ENCODE measurements at regions not wholly inside any gene's neighbourhood (a gene's known extent, or its start where the extent isn't known, plus 50 kb on each side); places are given as distances from the start of the nearest gene placed in this dataset.

- no peak overlapping the region for H3K27ac Mint-ChIP-seq
- H3K4me1 Mint-ChIP-seq (ENCODE audit: low read depth): no peaks in the 10 kb centered on the region
- H3K27me3 Mint-ChIP-seq: no peaks in the 10 kb centered on the region
- H3K4me3 Mint-ChIP-seq: no peak overlapping the region
- H3K9me3 Mint-ChIP-seq: no peaks in the 10 kb centered on the region
- intact Hi-C loops (cut with micrococcal nuclease): no loop called here
- H3K36me3 Mint-ChIP-seq (ENCODE audit: low read depth): no peaks in the 10 kb centered on the region
Observed at GRCh38 chr2:108067820-108068405, 81.6 kb downstream of the SLC5A7 start.

DNA sequence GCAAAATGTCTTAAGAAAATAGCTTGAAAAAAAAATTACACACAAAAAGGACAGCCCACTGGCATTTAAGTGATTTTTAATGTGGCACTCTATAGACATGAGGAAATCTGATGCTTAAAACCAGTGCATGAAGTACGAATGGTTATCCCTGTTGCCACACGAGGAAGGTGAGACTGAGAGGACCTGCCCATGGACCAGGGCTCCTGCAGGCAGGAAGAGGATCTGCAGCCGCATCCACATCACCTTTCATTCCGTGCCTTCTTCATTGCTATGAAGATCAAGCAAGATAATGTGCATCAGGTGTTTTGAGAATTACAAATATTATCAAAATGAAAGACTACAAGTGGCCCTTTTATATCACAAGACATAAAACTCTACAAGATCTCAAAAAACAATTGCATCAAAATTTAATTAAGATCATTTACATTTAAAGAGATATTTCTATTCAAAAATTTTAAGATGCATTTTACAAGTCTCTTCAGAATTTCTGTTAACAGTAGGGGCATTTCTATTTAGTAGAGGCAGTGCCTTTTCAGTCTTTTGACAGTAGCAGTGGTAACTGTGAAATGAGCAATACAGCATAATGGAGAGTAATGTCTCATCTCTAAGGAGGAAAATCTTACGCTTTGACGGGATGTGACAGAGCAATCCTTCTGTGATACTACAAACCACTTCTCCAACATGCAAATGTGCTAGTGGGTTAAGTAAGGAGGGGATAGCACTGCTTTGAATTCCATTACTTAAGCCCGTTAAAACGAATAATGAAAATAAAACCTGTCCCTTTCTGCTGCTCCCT is 83.4 kb downstream of the SLC5A7 start:
- Mint-ChIP-seq H3K27me3 (no peaks in the 10 kb centered on the region), H3K4me1 (ENCODE audit: low read depth) (no peaks in the 10 kb centered on the region), H3K4me3 (no peak overlapping the region), H3K27ac (no peak overlapping the region), H3K36me3 (ENCODE audit: low read depth) (no peaks in the 10 kb centered on the region), H3K9me3 (no peaks in the 10 kb centered on the region)
- intact Hi-C loops (cut with micrococcal nuclease): no loop called here

- H3K27ac Mint-ChIP-seq: no peak overlapping the region
- H3K4me1 Mint-ChIP-seq (ENCODE audit: low read depth): no peaks in the 10 kb centered on the region
- H3K4me3 Mint-ChIP-seq: no peak overlapping the region
- H3K27me3 Mint-ChIP-seq: no peaks in the 10 kb centered on the region
- H3K9me3 Mint-ChIP-seq: no peaks in the 10 kb centered on the region
- intact Hi-C loops (cut with micrococcal nuclease): no loop called here
- H3K36me3 Mint-ChIP-seq (ENCODE audit: low read depth): no peaks in the 10 kb centered on the region
Observed at GRCh38 chr2:108073415-108074072, 87.2 kb downstream of the SLC5A7 start.

DNA sequence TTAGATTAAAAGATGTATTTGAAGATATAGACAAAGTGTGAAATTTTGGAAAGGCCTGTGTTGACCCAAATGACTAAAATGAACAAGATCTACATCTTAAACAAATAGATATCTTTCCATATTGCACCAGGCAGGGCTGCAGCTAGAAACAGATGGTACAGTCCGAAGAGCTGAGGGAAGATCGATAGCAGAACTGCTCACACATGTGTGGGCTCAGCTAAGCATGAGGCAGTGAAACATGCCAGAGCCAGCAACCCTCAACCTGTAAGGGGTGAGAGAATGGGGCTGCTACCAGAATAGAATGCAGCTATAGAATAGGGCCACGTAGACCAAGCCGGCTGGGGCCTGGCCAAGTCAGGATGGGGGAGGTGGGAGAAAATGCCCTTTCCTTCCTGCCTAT is 87.8 kb downstream of the SLC5A7 start:
- intact Hi-C loops (cut with micrococcal nuclease): no loop called here
- Mint-ChIP-seq H3K4me3 (no peak overlapping the region), H3K36me3 (ENCODE audit: low read depth) (no peaks in the 10 kb centered on the region), H3K27ac (no peak overlapping the region), H3K27me3 (no peaks in the 10 kb centered on the region), H3K4me1 (ENCODE audit: low read depth) (no peaks in the 10 kb centered on the region), H3K9me3 (no peaks in the 10 kb centered on the region)

GRCh38 chr2:108074946-108075345 is 88.6 kb downstream of the SLC5A7 start:
- Mint-ChIP-seq H3K9me3 (no peaks in the 10 kb centered on the region), H3K27me3 (no peaks in the 10 kb centered on the region), H3K4me3 (no peak overlapping the region), H3K36me3 (ENCODE audit: low read depth) (no peaks in the 10 kb centered on the region), H3K4me1 (ENCODE audit: low read depth) (no peaks in the 10 kb centered on the region), H3K27ac (no peak overlapping the region)
- intact Hi-C loops (cut with micrococcal nuclease): no loop called here

DNA sequence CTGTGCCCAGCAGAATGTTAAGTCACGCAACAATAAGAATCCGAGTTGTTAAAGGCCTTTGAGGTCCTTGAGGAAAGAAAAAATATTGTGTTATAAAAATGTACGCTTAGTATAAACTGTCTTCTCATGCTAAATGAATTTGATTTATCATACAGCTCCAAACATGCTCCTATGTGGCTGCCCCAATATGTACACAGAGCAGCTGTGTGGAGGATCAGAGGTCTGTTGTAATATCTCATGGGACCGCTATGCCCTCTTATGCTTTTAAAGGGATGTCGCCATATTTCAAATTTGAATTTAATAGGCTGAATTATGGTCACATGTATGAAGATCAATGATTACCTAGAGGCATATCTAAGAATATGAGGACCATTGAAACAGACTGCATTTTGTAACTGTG is 90.2 kb downstream of the SLC5A7 start:
- Mint-ChIP-seq H3K27me3 (no peaks in the 10 kb centered on the region), H3K4me1 (ENCODE audit: low read depth) (no peaks in the 10 kb centered on the region), H3K4me3 (no peak overlapping the region), H3K9me3 (no peaks in the 10 kb centered on the region), H3K27ac (no peak overlapping the region), H3K36me3 (ENCODE audit: low read depth) (no peaks in the 10 kb centered on the region)
- intact Hi-C loops (cut with micrococcal nuclease): no loop called here

- Mint-ChIP-seq H3K4me1 (ENCODE audit: low read depth) (no peaks in the 10 kb centered on the region), H3K4me3 (no peak overlapping the region), H3K27ac (no peak overlapping the region), H3K9me3 (no peaks in the 10 kb centered on the region), H3K27me3 (no peaks in the 10 kb centered on the region), H3K36me3 (ENCODE audit: low read depth) (no peaks in the 10 kb centered on the region)
- intact Hi-C loops (cut with micrococcal nuclease): no loop called here
Observed at GRCh38 chr2:108079736-108080135, 93.4 kb downstream of the SLC5A7 start.

DNA sequence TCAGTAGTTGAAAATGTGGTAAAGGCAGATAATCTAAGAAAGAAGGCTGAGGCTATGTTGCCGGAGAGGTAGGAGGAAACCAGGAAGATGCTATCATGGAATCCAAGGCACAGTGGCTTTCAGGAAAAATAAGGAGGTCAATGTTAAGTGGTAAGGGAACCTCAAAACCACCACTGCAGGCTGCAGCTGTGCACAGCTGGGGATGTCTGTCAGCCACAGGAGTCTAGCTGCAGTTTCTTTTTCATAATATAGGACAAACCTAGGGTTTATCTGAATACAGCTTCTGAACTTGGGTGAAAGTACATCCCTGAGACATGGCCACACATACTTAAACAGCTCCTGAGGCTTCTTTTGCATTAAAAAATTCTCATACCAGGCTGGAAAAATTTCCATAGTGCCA is 93.9 kb downstream of the SLC5A7 start:
- no peaks in the 10 kb centered on the region for H3K9me3 Mint-ChIP-seq
- no peak overlapping the region for H3K27ac Mint-ChIP-seq
- no peaks in the 10 kb centered on the region for H3K4me1 Mint-ChIP-seq (ENCODE audit: low read depth)
- intact Hi-C loops (cut with micrococcal nuclease): no loop called here
- H3K36me3 Mint-ChIP-seq (ENCODE audit: low read depth): no peaks in the 10 kb centered on the region
- H3K27me3 Mint-ChIP-seq: no peaks in the 10 kb centered on the region
- H3K4me3 Mint-ChIP-seq: no peak overlapping the region

- intact Hi-C loops (cut with micrococcal nuclease): no loop called here
- peaks cover 9% of the 10 kb centered on the region for H3K9me3 Mint-ChIP-seq
- no peak overlapping the region for H3K27ac Mint-ChIP-seq
Observed at GRCh38 chr2:108082978-108083377, 96.7 kb downstream of the SLC5A7 start.

GRCh38 chr2:108084311-108084710 is 98.0 kb downstream of the SLC5A7 start:
- Mint-ChIP-seq H3K27ac (no peak overlapping the region), H3K36me3 (ENCODE audit: low read depth) (no peaks in the 10 kb centered on the region), H3K4me3 (no peak overlapping the region), H3K27me3 (no peaks in the 10 kb centered on the region), H3K4me1 (ENCODE audit: low read depth) (no peaks in the 10 kb centered on the region), H3K9me3 (peaks cover 14% of the 10 kb centered on the region)
- intact Hi-C loops (cut with micrococcal nuclease): no loop called here

More at GRCh38 chr2:108082978-108083377, 96.7 kb downstream of the SLC5A7 start:
- H3K27me3 Mint-ChIP-seq: no peaks in the 10 kb centered on the region
- no peaks in the 10 kb centered on the region for H3K4me1 Mint-ChIP-seq (ENCODE audit: low read depth)
- H3K4me3 Mint-ChIP-seq: no peak overlapping the region
- no peaks in the 10 kb centered on the region for H3K36me3 Mint-ChIP-seq (ENCODE audit: low read depth)

DNA sequence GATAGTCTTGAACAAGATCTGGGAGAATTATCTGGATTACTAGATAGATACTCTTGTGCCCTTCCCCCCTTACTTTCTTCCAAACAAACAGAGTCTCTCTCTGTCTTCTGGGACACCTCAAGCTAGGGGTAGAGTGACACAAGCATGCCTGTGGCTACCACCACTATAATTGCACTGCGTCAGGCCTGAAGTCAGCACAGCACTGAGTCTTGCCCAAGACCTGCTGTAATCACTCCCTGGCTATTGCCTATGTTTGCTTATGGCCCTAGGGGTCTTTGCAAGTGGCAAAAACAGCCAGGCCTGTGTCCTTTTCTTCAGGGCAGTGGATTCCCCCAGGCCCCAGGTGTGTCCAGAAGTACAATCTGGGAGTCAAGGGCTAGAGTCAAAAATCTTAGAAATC is 106.6 kb downstream of the SLC5A7 start:
- Mint-ChIP-seq H3K4me1 (ENCODE audit: low read depth) (no peaks in the 10 kb centered on the region), H3K36me3 (ENCODE audit: low read depth) (no peaks in the 10 kb centered on the region), H3K27me3 (no peaks in the 10 kb centered on the region), H3K9me3 (peaks cover 24% of the 10 kb centered on the region), H3K4me3 (no peak overlapping the region), H3K27ac (no peak overlapping the region)
- intact Hi-C loops (cut with micrococcal nuclease): no loop called here

GRCh38 chr2:108101481-108101880 is 115.2 kb downstream of the SLC5A7 start:
- H3K36me3 Mint-ChIP-seq (ENCODE audit: low read depth): no peaks in the 10 kb centered on the region
- no peak overlapping the region for H3K27ac Mint-ChIP-seq
- H3K4me1 Mint-ChIP-seq (ENCODE audit: low read depth): no peaks in the 10 kb centered on the region
- intact Hi-C loops (cut with micrococcal nuclease): no loop called here
- H3K9me3 Mint-ChIP-seq: no peaks in the 10 kb centered on the region
- no peak overlapping the region for H3K4me3 Mint-ChIP-seq
- no peaks in the 10 kb centered on the region for H3K27me3 Mint-ChIP-seq

GRCh38 chr2:108106731-108107130 is 120.4 kb downstream of the SLC5A7 start:
- Mint-ChIP-seq H3K4me1 (ENCODE audit: low read depth) (no peaks in the 10 kb centered on the region), H3K9me3 (peaks cover 17% of the 10 kb centered on the region), H3K36me3 (ENCODE audit: low read depth) (no peaks in the 10 kb centered on the region), H3K27ac (no peak overlapping the region), H3K27me3 (no peaks in the 10 kb centered on the region), H3K4me3 (no peak overlapping the region)
- intact Hi-C loops (cut with micrococcal nuclease): no loop called here

GRCh38 chr2:108111936-108112335 is 125.6 kb downstream of the SLC5A7 start:
- Mint-ChIP-seq H3K27ac (no peak overlapping the region), H3K4me3 (no peak overlapping the region), H3K36me3 (ENCODE audit: low read depth) (no peaks in the 10 kb centered on the region), H3K4me1 (ENCODE audit: low read depth) (no peaks in the 10 kb centered on the region), H3K27me3 (no peaks in the 10 kb centered on the region), H3K9me3 (peaks cover 37% of the 10 kb centered on the region)
- intact Hi-C loops (cut with micrococcal nuclease): no loop called here

Data from dendritic cell treated with granulocyte-macrophage colony-stimulating factor and Interleukin-4, amounts not matched to agents 40 ng/mL and 50 ng/mL, for 4 days (primary cell).